ENCODE measurements at regions not wholly inside any gene's neighbourhood (a gene's known extent, or its start where the extent isn't known, plus 50 kb on each side); places are given as distances from the start of the nearest gene placed in this dataset.
"Not testable (repeated sequence)": the region's sequence is repeated elsewhere in the genome, so short reads cannot be mapped to it uniquely, and the experiment has no call there.

DNA sequence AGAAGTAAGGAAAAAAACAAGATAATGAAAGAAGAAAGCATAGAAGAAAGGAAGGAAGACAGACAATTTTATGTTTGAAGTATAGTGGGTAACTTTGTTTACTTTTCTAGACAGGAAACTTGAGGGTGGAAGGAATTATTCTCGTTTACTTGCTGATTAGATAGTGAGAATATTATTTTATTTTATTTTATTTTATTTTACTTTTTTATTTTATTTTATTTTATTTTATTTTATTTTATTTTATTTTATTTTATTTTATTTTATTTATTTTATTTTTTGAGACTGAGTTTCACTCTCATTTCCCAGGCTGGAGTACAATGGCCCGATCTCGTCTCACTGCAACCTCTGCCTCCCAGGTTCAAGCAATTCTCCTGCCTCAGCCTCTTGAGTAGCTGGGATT is 623.1 kb upstream of the COX7C start:
- not testable (repeated sequence) for H4K8ac ChIP-seq (ENCODE audit: low read depth, low read length); H3K79me1 ChIP-seq (ENCODE audit: low read depth, low read length); H3K18ac ChIP-seq (ENCODE audit: low read length); H3K36me3 ChIP-seq (replicated peaks in 1 of 2; ENCODE audit: control insufficient read depth in 2 of 2, insufficient read depth in 2 of 2, low read length in 2 of 2); H2AK5ac ChIP-seq (ENCODE audit: low read depth, low read length); H3K4me1 ChIP-seq (ENCODE audit: control insufficient read depth in 2 of 2, insufficient read depth in 1 of 2, low read depth in 1 of 2, low read length in 2 of 2); H3K27ac ChIP-seq (replicated peaks; ENCODE audit: low read length); H2BK120ac ChIP-seq (ENCODE audit: low read depth, low read length); H2BK12ac ChIP-seq (ENCODE audit: low read length); H3K4ac ChIP-seq (ENCODE audit: low read length); H3K23ac ChIP-seq (ENCODE audit: low read depth, low read length, poor library complexity); H4K91ac ChIP-seq (ENCODE audit: low read depth, low read length, poor library complexity); H3K9ac ChIP-seq (ENCODE audit: low read depth, low read length, poor library complexity); H3K4me3 ChIP-seq (ENCODE audit: low read length in 2 of 2); DNase-seq (ENCODE audit: low spot score); H3K9me3 ChIP-seq (replicated peaks in 1 of 2; ENCODE audit: control insufficient read depth in 2 of 2, insufficient read depth in 1 of 2, low read depth in 1 of 2, low read length in 2 of 2); H2BK15ac ChIP-seq (ENCODE audit: low read length); H2AFZ ChIP-seq (ENCODE audit: low read length); H2BK5ac ChIP-seq (ENCODE audit: low read length); H3K27me3 ChIP-seq (ENCODE audit: control insufficient read depth in 3 of 3, insufficient read depth in 3 of 3, low read depth in 1 of 3, low read length in 3 of 3); H3K14ac ChIP-seq (ENCODE audit: low read length); H3K4me2 ChIP-seq (ENCODE audit: insufficient read depth, low read length, poor library complexity, severe bottlenecking)
- WGBS, 2 donors (ENCODE audit: extremely low coverage in 2 of 2, insufficient read length in 2 of 2, insufficient replicate concordance in 1 of 2): no CpG with 5 or more reads among the region's 3 CpGs

DNA sequence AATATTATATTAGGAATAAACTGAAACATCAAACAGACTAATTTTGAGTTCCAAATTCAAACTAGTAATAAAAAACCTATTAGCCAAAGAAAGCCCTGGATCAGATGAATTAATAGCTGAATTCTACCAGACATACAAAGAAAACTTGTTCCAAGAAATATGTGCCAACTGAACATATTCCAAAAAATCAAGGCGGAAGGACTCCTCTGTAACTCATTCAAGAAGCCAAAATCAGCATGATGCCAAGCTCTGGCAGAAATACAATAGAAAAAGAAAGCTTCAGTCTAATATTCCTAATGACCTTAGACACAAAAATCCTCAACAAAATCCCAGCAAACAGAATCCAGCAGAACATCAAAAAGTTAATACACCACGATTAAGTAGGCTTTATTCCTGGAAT is 619.1 kb upstream of the COX7C start:
- H3K18ac ChIP-seq (ENCODE audit: low read length): no peak overlapping the region
- no peaks in the 10 kb centered on the region for H3K36me3 ChIP-seq (replicated peaks in 1 of 2; ENCODE audit: control insufficient read depth in 2 of 2, insufficient read depth in 2 of 2, low read length in 2 of 2)
- H3K9me3 ChIP-seq (replicated peaks in 1 of 2; ENCODE audit: control insufficient read depth in 2 of 2, insufficient read depth in 1 of 2, low read depth in 1 of 2, low read length in 2 of 2): no peaks in the 10 kb centered on the region
- H2BK5ac ChIP-seq (ENCODE audit: low read length): no peak overlapping the region
- no peak overlapping the region for H2AK5ac ChIP-seq (ENCODE audit: low read depth, low read length)
- no peak overlapping the region for H2BK120ac ChIP-seq (ENCODE audit: low read depth, low read length)
- WGBS, 2 donors (ENCODE audit: extremely low coverage in 2 of 2, insufficient read length in 2 of 2, insufficient replicate concordance in 1 of 2): no CpG with 5 or more reads among the region's 2 CpGs
- H3K4me2 ChIP-seq (ENCODE audit: insufficient read depth, low read length, poor library complexity, severe bottlenecking): no peak overlapping the region
- H3K4ac ChIP-seq (ENCODE audit: low read length): no peak overlapping the region
- H3K79me1 ChIP-seq (ENCODE audit: low read depth, low read length): no peaks in the 10 kb centered on the region
- H2BK15ac ChIP-seq (ENCODE audit: low read length): no peak overlapping the region
- no peak for DNase-seq (ENCODE audit: low spot score)
- no peaks in the 10 kb centered on the region for H3K4me1 ChIP-seq (ENCODE audit: control insufficient read depth in 2 of 2, insufficient read depth in 1 of 2, low read depth in 1 of 2, low read length in 2 of 2)
- H3K27ac ChIP-seq (replicated peaks; ENCODE audit: low read length): no peak overlapping the region
- no peak overlapping the region for H3K4me3 ChIP-seq (ENCODE audit: low read length in 2 of 2)
- no peak overlapping the region for H3K9ac ChIP-seq (ENCODE audit: low read depth, low read length, poor library complexity)
- H4K8ac ChIP-seq (ENCODE audit: low read depth, low read length): no peak overlapping the region
- H3K27me3 ChIP-seq (ENCODE audit: control insufficient read depth in 3 of 3, insufficient read depth in 3 of 3, low read depth in 1 of 3, low read length in 3 of 3): no peaks in the 10 kb centered on the region
- no peak overlapping the region for H3K23ac ChIP-seq (ENCODE audit: low read depth, low read length, poor library complexity)
- H2BK12ac ChIP-seq (ENCODE audit: low read length): no peak overlapping the region
- H4K91ac ChIP-seq (ENCODE audit: low read depth, low read length, poor library complexity): no peak overlapping the region
- no peak overlapping the region for H3K14ac ChIP-seq (ENCODE audit: low read length)
- no peak overlapping the region for H2AFZ ChIP-seq (ENCODE audit: low read length)

DNA sequence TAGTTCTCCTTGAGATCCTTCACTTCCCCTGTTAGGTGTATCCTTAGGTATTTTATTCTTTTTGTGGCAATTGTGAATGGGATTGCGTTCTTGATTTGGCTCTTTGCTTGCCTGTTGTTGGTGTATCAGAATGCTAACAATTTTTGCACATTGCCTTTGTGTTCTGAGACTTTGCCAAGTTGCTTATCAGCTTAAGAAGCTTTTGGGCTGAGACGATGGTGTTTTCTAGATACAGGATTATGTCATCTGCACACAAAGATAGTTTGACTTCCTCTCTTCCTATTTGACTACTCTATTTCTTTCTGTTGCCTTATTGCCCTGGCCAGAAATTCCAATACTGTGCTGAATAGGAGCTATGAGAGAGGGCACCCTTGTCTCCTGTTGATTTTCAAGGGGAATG is 609.4 kb upstream of the COX7C start:
- no peak overlapping the region for H3K4me2 ChIP-seq (ENCODE audit: insufficient read depth, low read length, poor library complexity, severe bottlenecking)
- no peak overlapping the region for H3K4ac ChIP-seq (ENCODE audit: low read length)
- H2BK15ac ChIP-seq (ENCODE audit: low read length): no peak overlapping the region
- H3K18ac ChIP-seq (ENCODE audit: low read length): no peak overlapping the region
- WGBS, 2 donors (ENCODE audit: extremely low coverage in 2 of 2, insufficient read length in 2 of 2, insufficient replicate concordance in 1 of 2): no CpG with 5 or more reads among the region's 2 CpGs
- H3K4me1 ChIP-seq (ENCODE audit: control insufficient read depth in 2 of 2, insufficient read depth in 1 of 2, low read depth in 1 of 2, low read length in 2 of 2): no peaks in the 10 kb centered on the region
- H3K4me3 ChIP-seq (ENCODE audit: low read length in 2 of 2): no peak overlapping the region
- H4K8ac ChIP-seq (ENCODE audit: low read depth, low read length): no peak overlapping the region
- no peak overlapping the region for H2AK5ac ChIP-seq (ENCODE audit: low read depth, low read length)
- H2BK5ac ChIP-seq (ENCODE audit: low read length): no peak overlapping the region
- no peaks in the 10 kb centered on the region for H3K27me3 ChIP-seq (ENCODE audit: control insufficient read depth in 3 of 3, insufficient read depth in 3 of 3, low read depth in 1 of 3, low read length in 3 of 3)
- H3K14ac ChIP-seq (ENCODE audit: low read length): no peak overlapping the region
- no peak overlapping the region for H3K27ac ChIP-seq (replicated peaks; ENCODE audit: low read length)
- no peaks in the 10 kb centered on the region for H3K36me3 ChIP-seq (replicated peaks in 1 of 2; ENCODE audit: control insufficient read depth in 2 of 2, insufficient read depth in 2 of 2, low read length in 2 of 2)
- H3K9ac ChIP-seq (ENCODE audit: low read depth, low read length, poor library complexity): no peak overlapping the region
- H2AFZ ChIP-seq (ENCODE audit: low read length): no peak overlapping the region
- no peak overlapping the region for H2BK120ac ChIP-seq (ENCODE audit: low read depth, low read length)
- H3K9me3 ChIP-seq (replicated peaks in 1 of 2; ENCODE audit: control insufficient read depth in 2 of 2, insufficient read depth in 1 of 2, low read depth in 1 of 2, low read length in 2 of 2): no peaks in the 10 kb centered on the region
- H3K23ac ChIP-seq (ENCODE audit: low read depth, low read length, poor library complexity): no peak overlapping the region
- no peak for DNase-seq (ENCODE audit: low spot score)
- no peak overlapping the region for H2BK12ac ChIP-seq (ENCODE audit: low read length)
- no peaks in the 10 kb centered on the region for H3K79me1 ChIP-seq (ENCODE audit: low read depth, low read length)
- H4K91ac ChIP-seq (ENCODE audit: low read depth, low read length, poor library complexity): no peak overlapping the region

DNA sequence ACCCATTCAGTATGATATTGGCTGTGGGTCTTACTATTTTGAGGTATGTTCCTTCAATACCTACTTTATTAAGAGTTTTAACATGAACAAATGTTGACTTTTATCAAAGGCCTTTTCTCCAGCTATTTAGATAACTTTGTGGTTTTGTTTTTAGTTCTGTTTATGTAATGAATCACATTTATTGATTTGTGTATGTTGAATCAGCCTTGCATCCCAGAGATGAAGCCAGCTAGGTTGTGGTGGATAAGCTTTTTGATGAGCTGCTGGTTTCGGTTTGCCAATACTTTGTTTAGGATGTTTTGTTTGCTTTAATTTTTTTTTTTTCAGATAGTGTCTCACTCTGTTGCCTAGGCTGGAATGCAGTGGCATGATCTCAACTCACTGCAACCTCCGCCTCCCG is 609.0 kb upstream of the COX7C start:
- Histone ChIP-seq H2AK5ac (ENCODE audit: low read depth, low read length) (no peak overlapping the region), H3K4me2 (ENCODE audit: insufficient read depth, low read length, poor library complexity, severe bottlenecking) (no peak overlapping the region), H4K91ac (ENCODE audit: low read depth, low read length, poor library complexity) (no peak overlapping the region), H3K18ac (ENCODE audit: low read length) (no peak overlapping the region), H3K4me1 (ENCODE audit: control insufficient read depth in 2 of 2, insufficient read depth in 1 of 2, low read depth in 1 of 2, low read length in 2 of 2) (no peaks in the 10 kb centered on the region), H2BK5ac (ENCODE audit: low read length) (no peak overlapping the region), H3K36me3 (replicated peaks in 1 of 2; ENCODE audit: control insufficient read depth in 2 of 2, insufficient read depth in 2 of 2, low read length in 2 of 2) (no peaks in the 10 kb centered on the region), H3K4me3 (ENCODE audit: low read length in 2 of 2) (no peak overlapping the region), H2BK120ac (ENCODE audit: low read depth, low read length) (no peak overlapping the region), H3K9me3 (replicated peaks in 1 of 2; ENCODE audit: control insufficient read depth in 2 of 2, insufficient read depth in 1 of 2, low read depth in 1 of 2, low read length in 2 of 2) (no peaks in the 10 kb centered on the region), H3K27me3 (ENCODE audit: control insufficient read depth in 3 of 3, insufficient read depth in 3 of 3, low read depth in 1 of 3, low read length in 3 of 3) (no peaks in the 10 kb centered on the region), H3K4ac (ENCODE audit: low read length) (no peak overlapping the region), H3K27ac (replicated peaks; ENCODE audit: low read length) (no peak overlapping the region), H3K79me1 (ENCODE audit: low read depth, low read length) (no peaks in the 10 kb centered on the region), H4K8ac (ENCODE audit: low read depth, low read length) (no peak overlapping the region), H2BK15ac (ENCODE audit: low read length) (no peak overlapping the region), H3K9ac (ENCODE audit: low read depth, low read length, poor library complexity) (no peak overlapping the region), H3K23ac (ENCODE audit: low read depth, low read length, poor library complexity) (no peak overlapping the region), H3K14ac (ENCODE audit: low read length) (no peak overlapping the region), H2AFZ (ENCODE audit: low read length) (no peak overlapping the region), H2BK12ac (ENCODE audit: low read length) (no peak overlapping the region)
- WGBS, 2 donors (ENCODE audit: extremely low coverage in 2 of 2, insufficient read length in 2 of 2, insufficient replicate concordance in 1 of 2): no CpG with 5 or more reads among the region's 3 CpGs
- no peak for DNase-seq (ENCODE audit: low spot score)

Data from neuronal stem cell (in vitro differentiated cells).